ENCODE measurements at regions not wholly inside any gene's neighbourhood (a gene's known extent, or its start where the extent isn't known, plus 50 kb on each side); places are given as distances from the start of the nearest gene placed in this dataset.
A peak's percentile ranks its signal among the peaks of the same experiment; 100 is the strongest.

DNA sequence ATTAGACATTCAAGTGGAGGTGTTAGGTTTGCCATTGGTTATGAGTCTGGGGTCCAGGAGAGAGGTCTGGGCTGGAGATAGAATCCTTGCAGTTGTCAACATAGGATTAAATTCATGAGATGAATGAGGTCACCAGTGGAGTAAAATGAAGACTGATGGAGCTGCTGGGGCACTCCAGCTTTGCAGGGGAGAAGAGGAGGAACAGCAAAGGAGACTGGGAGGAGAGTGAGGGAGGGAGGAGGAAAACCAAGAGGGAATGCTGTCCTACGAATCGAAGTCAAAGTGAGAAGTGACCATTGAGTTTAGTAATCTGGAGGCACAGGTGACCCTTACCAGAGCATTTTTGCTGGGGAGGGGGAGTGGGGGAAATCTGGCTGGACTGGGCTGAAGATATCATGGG is 178.2 kb upstream of the NR3C1 start:
- no peak for DNase-seq

DNA sequence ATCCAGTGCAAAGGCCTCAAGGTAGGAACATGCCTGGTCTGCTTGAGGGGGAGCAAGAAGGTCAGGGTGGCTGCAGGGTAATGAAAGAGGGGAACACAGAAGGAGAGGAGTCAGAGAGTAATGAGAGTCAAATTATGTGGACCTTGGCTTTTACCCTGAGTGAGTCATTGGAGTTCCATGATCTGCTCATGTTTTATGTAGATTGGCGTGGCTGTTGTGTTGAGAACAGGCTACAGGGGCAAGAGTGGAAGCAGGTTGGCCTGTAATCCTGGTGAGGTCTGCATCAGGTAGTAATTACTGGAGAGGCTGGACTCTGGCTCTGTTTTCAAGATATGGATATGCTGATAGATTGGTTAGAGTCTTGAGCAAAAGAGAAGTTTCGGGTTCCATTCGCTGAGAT is 177.7 kb upstream of the NR3C1 start:
- no peak for DNase-seq

DNA sequence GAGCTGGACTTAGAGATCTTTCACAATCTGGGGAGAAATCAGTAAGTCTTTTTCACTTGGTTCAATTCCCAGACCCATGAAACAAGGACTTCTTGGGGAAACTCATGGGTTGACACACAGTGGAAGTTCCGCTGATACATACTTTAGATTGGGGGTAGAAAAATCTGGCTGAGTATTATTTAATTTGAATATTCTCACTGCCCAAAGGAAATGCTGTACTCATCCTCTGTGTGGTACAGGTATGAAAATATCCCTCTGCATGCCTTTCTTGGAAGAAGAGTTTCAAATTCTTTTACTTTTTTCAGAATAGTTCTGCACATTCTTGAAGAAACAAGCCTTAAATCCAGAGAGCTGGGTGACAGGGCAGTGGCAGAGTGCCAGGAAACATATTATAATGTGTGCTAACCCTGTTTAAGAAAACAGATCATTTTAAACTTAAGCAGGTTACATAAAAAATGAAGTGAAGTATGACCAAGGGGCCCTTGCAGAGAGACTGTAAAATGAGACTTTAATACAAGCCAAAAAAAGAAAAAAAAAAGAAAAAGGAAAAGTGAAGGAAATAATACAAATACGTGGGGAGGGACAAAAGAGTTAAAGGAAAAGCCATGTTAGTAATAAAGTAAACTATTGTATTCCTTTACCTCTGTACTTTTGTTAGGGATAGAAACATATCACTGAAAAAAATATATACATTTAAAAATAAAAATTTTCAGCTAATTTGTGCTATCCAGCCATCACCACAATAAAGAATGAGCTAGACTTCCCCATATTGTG is 173.4 kb upstream of the NR3C1 start:
- no peak for DNase-seq

DNA sequence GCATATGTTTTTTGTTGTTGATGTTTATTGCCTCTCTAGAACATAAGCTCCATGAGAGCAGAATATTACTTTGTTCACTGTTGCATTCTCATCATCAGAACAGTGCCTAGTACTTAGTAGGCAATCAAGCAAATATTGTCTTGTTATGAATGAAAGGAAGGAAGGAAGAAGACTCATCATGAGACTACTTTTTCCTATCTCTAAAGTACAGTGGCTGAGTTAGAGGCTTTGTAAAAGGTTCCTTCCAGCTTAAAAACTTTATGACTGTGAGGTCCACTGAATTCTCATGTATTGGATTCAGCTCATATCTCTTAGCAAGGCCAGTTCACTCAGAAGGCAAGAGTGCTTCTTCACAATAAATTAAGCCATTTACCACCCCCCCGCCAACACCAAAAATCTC is 171.8 kb upstream of the NR3C1 start:
- no peak for DNase-seq

DNA sequence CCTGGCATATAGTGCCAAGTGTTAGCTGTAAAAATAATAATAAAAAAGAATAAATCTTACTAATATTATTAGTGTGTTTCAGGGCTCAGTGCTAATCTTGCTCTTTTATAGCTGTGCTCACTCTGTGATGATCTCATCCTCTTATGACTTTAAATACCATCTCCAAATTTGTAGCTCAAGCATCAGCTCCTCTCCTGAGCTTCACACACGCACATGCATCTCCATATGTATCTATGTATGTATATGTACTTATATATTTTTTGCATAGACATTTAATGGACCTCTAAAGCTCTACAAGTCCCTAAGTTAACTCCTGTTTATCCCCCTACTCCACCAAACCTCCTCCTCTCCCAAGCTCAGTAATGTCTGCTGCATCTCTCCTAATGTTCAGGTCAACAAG is 170.8 kb upstream of the NR3C1 start:
- no peak for DNase-seq

DNA sequence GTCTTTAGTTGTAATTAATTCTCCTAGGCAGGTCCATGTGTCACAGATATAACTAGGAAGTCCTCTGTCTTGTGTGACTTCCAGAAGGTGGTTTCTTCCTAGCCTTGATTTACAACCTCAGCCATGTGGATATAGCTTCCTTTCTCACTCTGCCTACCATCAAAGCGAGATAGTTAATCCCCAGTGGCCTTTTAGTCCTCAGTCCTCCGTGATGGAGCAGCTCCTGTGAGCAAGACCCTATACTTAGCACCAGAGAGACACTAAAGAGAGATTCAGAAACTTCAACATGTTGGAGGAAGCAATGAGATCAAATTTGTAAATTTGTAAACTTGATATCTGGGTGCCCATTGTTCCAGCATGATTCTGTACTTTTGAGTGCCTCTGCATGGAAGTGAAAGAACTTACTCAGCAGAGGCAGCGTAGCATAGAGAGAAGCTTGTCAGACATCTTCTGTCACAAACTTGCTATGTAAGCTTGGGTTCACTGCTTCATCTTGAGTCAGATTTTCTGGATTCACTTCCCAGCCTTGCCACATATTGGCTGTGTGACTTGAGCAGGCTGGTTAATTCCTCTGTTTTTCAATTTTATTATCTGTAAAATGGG is 170.2 kb upstream of the NR3C1 start:
- DNase-seq: no peak

DNA sequence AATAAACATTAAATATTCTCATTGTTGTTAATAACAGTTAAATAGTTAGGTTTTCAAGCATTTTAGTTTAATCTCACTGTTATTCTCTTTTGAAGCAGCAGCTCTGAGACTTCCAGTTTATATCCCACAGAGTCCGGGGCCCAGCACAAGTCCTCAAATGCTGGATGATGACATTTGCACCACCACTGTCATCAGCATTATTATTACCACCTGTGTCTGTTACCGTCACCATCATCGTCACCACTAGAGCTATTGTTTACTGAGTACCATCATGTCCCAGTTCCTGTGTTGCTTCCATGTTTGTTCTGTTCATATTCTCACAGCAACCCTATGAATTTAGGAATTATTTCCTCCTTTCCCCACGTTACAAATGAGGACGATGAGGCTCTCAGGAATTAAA is 169.2 kb upstream of the NR3C1 start:
- no peak for DNase-seq

DNA sequence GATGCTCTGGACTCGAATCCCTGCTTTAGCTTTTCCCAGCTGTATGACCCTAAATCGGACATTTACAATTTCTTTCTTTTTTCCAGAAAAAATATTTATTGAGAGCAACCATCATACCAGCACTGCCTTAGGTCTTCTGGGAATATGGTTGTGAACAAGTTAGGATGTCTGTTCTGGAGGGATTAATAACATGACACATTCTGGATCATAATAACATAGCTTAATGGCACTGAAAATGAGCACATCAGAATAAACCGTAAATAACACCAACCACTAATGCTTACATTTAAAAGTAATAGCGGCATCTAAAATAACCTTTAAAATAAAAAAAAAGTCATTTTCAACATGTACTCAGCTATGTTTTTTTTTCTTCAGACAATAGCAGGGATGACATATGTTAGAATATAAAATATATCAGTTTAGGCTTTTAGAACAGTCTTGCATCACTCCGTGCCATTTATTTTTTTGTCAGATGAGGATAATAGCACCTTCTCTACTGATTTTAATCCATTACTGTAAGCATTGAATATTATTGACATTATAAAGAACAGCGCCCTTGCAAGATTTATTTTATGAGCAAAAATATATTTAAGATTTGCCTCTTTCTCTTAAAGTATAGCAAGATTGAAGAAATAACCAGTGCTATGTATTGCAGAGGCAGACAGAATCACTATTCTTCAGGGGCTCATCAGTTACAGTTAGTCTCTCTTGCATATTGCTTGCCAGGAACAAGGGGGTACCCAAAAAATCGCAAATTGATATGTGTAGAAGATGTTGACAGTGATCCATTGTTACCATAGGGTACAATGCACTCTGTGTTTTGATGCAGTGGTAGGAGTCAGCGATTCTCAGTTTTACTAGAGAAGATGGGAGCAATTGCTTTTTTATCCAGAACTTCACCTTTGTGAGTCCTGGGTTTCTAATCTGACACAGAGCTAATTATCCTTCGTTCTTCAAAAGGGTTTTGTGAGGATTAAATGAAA is 168.4 kb upstream of the NR3C1 start:
- no peak for DNase-seq

DNA sequence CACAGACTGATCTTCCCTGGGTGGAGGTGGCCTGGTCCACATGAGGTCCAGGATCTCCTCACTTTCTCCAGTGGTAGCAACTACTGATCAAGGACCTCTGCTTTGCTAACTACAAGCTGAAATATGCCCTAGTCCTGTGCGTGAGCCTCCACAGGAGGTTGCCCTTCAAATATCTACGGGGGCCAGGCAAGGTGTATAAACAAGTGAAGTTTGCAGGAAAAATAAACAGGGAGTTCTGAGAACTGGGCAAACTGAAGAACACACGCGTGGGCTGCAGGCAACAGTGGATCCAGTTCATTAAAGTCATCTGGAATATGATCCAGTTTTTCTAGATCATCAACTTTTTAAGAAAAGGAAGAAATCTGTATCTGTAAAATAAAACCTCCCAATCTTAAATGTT is 167.5 kb upstream of the NR3C1 start:
- DNase-seq: no peak

DNA sequence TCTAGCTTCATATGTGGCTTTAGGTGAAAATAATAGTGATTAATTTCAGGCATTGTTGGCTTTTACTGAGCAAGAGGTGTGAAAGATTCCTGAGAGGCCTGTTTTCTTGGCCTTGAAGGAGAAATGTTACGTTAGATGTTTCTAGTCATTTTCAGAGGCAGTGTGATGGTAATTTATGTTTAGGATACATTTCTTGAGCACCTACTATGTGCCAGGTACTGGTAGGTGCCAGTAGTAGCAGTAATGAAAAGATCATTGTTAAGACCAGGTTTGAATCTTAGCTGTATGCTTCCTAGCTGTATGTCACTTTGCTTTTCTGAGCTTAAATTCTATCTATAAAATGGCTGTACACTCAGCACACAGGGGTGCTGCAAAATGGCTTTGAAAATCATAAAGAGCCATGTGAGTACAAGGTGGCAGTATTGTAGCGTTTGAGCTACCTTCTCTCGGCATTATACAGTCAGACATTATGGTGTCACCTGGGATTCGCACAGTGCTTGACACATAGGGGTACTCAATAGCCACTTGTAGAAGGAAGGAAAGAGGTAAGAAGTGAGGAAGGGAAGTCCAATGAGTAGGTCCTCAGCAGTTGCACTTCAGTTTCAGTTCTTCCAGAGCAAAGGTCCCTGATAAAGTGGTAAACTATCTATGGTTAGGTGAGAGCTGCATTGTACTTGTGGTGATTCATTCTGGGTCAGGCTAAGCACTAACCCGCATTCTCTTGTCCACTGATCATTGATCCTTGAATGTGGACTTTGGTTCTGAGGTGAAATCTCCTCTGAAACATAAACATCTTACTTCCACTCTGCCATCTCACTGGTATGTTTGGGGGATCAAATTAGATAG is 166.5 kb upstream of the NR3C1 start:
- no peak for DNase-seq

DNA sequence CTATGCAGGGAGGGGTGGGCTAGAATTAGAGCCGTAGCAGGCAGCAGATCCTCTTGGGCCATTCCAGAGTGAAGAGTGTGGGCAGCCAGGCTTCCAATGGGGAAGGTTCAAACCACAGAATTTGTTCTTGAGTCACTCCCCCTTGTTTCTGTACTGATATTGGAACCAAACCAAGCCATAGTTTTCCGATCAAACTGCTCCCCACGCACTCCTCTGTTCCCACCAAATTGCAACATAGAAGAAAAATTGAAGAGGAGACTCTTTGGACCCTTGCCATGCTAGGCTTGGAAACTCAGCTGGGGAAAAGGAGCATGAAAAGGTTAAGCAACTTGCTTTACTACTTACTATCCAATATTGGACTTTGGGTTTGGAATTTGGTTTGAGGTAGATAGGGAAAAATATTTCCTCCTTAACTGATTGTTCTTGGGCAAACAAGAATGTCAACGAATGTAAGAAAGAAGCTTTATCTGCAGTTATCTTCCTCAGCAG is 165.8 kb upstream of the NR3C1 start:
- no peak for DNase-seq

DNA sequence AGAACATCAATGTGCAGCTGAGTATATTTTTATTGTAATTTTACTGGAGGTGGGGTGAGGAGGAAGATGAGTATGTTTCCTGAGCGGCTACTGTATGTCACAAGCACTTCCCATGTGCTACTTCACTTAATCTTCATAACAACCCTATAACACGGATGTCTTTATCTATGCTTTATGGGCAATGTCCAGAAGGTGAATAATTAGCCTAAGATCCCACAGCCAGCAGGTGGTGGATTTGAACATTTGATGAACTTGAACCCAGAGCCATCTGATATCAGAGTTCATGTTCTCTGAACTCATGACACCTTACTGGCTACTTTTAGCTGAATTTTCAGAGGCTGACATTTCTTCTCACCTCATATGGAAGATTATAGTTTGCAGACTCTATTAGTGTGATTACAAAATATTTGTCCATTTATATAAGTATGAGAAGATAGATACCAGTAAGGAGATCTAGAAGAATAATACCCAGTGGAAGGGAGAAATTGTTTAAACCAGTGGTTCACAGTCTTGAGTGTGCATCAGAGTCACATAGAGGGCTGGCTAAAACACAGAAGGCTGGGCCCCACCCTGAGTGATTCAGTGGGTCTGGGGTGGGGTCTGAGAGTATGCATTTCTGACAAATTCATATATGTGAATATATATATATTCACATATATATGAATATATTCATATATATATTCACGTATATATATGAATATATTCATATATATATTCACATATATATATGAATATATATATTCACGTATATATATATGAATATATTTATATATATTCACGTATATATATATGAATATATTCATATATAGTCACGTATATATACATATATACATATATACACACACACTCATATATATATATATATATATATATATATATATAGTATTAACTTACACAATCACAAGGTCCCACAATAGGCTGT is 164.4 kb upstream of the NR3C1 start:
- DNase-seq: no peak

DNA sequence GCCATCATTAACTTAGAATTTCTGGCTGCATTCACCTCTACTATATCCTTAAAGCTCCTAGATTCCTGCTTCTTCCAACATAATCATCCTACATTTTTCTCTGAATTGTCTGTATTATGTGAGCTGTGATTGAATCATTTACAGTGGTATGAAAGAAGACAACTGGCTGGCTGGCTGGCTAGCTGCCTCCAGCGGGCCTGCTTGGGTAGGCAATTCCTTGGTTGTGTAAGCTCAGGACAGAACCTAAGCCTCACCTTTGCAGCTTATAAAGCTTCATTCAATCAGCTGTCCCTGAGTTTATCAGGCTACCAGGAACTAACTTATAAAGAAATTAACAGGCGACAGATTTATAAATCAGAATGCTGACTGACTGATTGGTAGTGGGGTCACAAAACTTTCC is 162.7 kb upstream of the NR3C1 start:
- DNase-seq: no peak

DNA sequence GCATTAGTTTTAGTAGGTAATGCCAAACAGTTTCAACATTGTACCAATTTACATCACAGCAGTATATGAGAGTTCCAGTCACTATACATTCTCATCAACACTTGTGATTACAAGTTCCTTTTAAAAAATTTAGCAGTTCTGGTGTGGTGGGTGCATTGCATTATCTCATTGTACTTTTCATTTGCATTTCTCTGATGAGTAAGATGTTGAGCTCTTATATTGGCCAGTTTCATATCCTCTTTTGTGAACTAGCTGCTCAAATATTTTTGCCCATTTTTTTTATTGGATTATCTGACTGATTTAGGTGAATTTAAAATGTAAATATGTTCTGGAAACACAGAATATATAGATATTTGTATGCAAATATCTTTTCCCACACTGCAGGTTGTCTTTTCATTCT is 160.9 kb upstream of the NR3C1 start:
- no peak for DNase-seq

DNA sequence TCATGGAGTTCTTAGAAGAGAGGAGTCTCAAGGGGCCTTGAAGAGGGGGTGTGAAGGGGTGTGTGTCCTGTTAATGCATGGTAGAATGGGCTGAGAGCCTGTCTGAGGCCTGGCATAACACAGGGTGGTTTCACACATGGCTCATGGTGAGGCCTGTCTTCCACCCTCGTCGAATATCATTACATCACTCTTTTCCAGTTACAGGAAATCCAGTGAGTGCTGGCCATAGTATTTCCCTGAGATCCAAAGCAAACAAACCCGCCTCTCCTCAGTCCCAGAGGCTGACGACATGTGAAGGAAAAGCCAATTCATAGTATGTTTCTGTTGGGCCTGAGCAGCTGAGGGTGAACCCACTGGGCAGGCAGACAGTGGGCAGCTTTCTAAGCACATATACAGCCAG is 159.4 kb upstream of the NR3C1 start:
- no peak for DNase-seq

DNA sequence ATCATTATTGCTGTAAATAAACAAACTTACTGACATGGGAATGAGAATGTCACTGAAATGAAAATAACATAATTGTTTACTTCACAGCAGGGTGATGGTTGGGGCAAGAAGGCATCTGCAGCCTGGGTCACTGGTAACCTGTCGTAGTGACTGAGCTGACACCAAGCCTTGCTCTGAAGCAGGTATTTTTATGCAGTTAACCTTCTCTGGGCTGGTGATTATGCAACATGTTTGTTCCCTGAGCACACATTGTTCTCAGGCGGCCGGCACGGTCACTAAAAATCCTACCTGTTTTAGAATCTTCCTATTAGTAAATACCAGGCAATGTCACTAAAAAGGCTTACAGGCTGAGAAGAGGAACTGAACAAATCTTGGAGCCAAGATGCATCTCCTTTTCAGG is 157.7 kb upstream of the NR3C1 start:
- DNase-seq: no peak

DNA sequence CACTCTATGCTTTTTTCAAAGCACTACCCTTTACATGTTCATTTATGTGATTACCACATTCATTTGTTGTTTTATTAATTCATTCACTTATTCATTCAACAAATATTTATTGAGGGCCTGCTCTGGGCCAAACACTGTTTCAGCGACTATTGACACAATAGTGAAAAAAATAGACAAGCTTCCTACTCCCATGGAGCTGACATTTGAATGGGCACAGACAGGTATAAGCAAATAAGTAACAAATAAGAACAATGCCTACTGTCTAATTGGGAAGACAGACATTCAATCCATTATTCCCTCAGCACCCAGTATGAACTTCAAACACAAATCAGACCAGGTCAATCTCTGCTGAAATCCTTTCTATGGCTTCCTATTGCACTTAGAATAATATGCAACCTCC is 156.9 kb upstream of the NR3C1 start:
- no peak for DNase-seq

DNA sequence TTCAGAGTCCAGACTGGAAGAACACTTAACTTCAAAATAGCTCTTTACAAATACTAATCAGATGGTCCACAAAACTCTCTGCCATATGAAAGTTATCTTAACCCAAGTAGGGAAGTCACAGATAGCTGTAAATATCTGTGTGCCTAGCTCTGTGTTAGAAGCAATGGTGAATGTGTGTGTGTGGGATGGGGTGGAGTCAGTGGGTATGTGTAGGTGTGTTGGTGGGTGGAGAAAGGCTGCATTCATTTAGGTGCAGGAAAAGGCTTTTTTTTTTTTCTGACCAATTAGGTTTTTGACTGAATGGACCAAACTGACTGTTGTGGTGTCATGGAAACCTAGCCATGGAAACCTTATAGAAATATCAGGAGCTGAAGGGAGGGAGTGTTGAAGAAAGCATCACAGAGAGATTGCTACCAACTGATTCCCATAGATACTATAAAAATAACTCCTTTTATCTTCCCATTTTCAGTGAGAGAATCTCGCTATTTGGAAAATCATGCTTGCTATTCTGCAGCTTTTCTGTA is 156.2 kb upstream of the NR3C1 start:
- no peak for DNase-seq

DNA sequence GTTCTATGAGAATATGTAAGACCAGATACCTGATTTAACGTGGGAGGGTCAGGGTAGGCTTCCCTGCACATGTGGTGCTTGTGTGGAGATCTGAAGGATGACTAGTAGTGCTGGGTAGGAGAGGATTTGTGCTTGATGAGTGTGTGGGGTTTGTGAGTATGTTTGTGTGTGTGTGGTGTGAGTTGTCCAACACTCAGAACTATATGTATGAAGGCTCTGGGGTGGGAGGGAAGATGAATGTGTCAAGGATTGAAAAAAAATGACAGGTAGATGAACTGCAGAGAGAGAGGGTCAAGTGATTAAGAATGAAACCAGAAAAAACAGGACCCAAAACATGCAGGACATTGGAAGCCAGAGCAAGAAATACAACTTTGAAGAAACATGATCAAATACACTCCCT is 154.6 kb upstream of the NR3C1 start:
- DNase-seq: no peak

DNA sequence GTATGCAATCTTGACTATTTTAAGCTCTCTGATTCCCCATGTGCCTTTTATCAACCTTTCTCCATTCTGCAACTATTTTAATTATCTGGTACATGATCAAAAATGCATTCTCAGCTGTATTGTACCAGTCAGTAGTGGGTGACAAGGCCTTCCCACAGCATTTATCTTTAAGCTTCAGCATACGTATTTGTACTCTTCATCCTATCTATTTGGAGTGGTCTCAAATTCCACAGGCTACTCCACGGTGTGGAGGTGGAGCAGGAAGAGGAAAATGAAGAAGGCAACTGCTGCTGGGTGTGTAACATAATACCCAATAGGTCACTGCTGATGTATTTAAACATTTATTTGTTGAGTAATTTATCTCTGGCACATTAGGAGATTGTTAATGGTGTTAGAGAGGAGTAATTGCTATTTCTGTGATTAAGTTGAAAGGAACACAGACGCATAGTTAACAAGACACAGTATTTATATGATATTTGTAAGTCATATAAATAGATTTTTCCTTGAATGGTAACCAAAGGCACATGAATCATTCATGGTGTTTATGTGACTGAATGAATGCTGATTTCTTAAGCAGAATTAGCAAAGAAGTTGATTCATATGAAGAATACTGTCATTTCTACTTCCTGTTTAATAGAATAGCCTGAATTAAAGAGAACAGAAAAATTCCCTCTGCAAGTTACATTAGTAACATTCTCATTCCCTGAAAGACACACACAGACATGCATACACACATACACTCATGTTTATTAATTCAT is 153.8 kb upstream of the NR3C1 start:
- peak; percentile 67 for DNase-seq
